T47D (cell line): ENCODE measurements at regions not wholly inside any gene's neighbourhood (a gene's known extent, or its start where the extent isn't known, plus 50 kb on each side); places are given as distances from the start of the nearest gene placed in this dataset.

Source experiments
- DNase-seq, 2 experiments: peaks; one replicate each; pipeline versions ENCODE4 v3.0.0 to v3.0.0-alpha.2; 2011 to 2012; ENCODE audit warnings: low read depth in 1 of 2, low spot score in 1 of 2
- JUND ChIP-seq: IDR thresholded peaks from 2 replicates; pipeline ENCODE4 v1.6.1; 2012; ENCODE audit warnings: low read depth
- in situ Hi-C: cut with HindIII; loops from 2 replicates; pipeline ENCODE4 v1.10.0; 2016; ENCODE audit warnings: low sequenced_read_pairs, low pct_unique_long_range_greater_than_20kb

GRCh38 chr13:97567510-97568243 is 133.7 kb downstream of the RAP2A start:
- in situ Hi-C loops: no loop called here
- no peak for TF ChIP-seq JUND
- peak; percentile 59 to 93 for DNase-seq

DNA sequence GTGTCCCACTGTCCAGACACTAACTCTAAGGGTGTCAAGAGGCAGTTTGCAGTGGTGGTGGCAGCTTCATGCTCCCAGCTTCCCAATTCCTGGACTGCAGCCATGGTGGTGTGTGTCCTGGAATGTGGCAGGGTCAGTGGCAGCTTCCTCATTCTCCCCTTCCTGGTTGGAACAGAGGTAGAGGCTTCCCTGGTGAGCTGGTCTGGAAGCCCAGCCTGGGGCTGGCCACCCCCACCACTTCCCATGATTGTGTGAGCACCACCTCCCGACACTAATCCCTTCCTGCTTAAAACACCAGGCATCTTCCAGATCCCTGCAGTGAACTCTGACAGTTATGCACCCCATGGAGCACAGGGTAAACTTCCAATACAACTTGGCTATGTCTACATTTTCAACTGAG is 134.9 kb downstream of the RAP2A start:
- in situ Hi-C loops: no loop called here
- no peak for TF ChIP-seq JUND
- DNase-seq: peak in 1 of 2 experiments; percentile 92

DNA sequence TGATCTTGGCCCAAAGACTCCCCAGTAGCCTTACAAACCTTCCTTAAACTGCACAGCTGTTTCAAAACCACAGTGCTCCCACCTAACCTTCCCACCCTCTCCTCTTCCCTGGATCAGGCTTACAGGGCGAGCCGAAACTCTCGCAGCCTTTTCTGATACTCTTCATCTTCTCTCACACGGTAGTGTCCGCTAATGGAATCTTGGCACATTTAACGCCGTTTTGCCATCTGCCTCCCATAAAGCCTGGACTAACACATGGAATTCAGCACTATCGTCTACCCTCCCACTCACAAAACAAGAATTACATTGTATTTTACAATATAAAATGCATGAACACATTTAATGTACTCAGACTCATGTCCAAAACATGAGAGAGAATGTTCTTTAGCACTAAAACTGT is 135.9 kb downstream of the RAP2A start:
- in situ Hi-C loops: no loop called here
- no peak for DNase-seq
- no peak for TF ChIP-seq JUND

DNA sequence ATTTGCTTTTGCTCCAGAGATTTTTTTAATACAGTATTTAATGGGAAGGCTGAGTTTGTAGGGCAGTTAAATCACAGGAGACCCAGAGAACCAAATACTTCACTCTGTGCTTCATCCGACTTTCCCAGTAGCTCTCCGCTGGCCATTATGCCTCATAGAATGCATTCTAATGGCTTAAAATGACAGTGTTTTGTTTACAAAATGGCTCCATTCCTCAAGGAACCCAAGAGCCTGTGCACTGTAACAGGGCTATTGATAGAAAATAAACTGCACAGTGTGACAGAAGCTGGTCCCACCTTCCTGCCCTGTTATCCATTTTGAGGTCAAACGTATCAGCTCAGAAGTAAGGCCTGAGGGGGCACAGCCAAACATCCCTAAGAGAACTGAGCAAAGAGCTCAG is 136.5 kb downstream of the RAP2A start:
- no peak for TF ChIP-seq JUND
- in situ Hi-C loops: no loop called here
- DNase-seq: no peak

DNA sequence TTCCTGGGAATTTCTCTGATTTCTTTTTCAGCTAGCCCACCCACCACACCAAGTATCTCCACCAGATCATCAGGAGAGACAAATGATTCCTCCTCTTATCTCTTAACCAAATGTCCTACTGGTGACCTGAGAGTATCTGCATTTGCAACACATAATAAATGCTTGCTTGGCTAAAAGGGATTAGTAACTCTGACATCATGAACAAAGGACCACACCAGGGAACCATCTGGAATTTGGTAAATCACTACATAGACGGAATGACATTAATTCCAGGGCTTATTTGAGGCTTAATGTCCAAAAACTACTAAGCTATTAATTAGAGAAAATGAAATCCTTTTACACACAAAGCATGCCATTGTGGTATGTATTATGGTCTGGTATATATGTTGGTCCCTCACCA is 139.0 kb downstream of the RAP2A start:
- TF ChIP-seq JUND: no peak
- no peak for DNase-seq
- in situ Hi-C loops: no loop called here

DNA sequence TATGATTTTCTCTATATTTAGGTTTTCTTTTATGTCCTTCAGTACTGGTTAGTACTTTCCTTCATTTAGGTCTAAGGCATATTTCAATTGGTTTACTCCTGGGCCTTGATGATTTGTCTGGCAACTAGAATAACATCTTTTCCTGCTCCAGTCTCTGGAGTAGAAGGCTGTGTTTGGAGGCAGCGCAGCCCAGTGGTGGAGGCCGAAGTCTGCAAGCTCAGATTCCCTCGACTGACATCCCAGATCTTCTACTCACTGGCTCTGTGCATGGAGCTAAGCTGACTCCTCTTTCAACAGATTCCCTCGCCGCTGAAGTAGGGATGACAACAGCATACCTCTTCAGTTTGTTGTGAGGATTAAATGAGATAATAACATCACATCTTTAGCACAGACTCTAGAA is 141.0 kb downstream of the RAP2A start:
- peak; percentile 41 to 83 for DNase-seq
- in situ Hi-C loops: no loop called here
- TF ChIP-seq JUND: no peak

DNA sequence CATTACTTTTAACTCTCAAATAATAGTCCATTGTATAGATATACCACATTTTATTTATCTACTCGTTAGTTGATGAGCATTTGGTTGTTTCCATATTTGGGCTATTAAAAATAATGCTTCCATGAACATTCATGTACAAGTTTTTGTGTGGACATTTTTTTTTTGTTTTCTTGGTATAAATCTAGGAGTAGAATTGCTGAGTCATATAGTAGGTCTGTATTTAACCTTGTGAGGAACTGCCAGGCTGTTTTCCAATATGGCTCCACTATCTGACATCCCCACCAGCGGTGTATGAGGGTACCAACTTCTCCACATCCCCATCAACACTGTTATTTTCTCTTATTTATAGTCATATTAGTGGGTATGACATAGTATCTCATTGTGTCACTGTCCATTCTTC is 143.1 kb downstream of the RAP2A start:
- in situ Hi-C loops: no loop called here
- no peak for DNase-seq
- no peak for TF ChIP-seq JUND

DNA sequence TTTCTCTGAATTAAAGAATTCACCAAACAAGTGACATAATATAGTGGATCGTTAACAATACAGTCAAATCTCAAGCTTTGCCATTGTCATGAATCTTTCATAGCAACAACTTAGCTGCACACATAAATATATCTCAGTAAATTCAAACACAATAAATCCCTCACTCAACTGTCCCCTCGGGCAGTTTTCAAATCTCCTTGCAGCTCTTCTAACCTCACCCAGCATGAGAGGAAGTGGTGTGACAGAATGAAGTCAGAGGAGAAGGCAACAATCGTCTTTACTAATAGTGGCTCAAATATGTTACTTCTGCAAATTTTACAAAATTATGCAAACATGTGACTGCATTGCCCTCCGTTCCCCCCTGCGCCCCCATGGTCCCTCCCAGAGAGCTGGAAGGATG is 148.2 kb downstream of the RAP2A start:
- no peak for DNase-seq
- in situ Hi-C loops: no loop called here
- TF ChIP-seq JUND: no peak

GRCh38 chr13:97583907-97584497 is 150.0 kb downstream of the RAP2A start:
- TF ChIP-seq JUND: no peak
- DNase-seq: no peak
- in situ Hi-C loops: no loop called here

GRCh38 chr13:97586941-97587340 is 153.0 kb downstream of the RAP2A start:
- DNase-seq: no peak
- in situ Hi-C loops: no loop called here
- no peak for TF ChIP-seq JUND

- in situ Hi-C loops: no loop called here
- TF ChIP-seq JUND: no peak
- no peak for DNase-seq
These were observed 155.0 kb downstream of the RAP2A start for GRCh38 chr13:97588993-97589392.

GRCh38 chr13:97600458-97601075 is 166.6 kb downstream of the RAP2A start:
- in situ Hi-C loops: no loop called here
- TF ChIP-seq JUND: no peak
- peak in 1 of 2 experiments; percentile 12 for DNase-seq

GRCh38 chr13:97615266-97615665 is 181.3 kb downstream of the RAP2A start:
- DNase-seq: no peak
- in situ Hi-C loops: no loop called here
- TF ChIP-seq JUND: no peak
